BE2C (cell line): ENCODE measurements at regions not wholly inside any gene's neighbourhood (a gene's known extent, or its start where the extent isn't known, plus 50 kb on each side); places are given as distances from the start of the nearest gene placed in this dataset.

Experiments
- DNase-seq: peaks from one replicate; pipeline ENCODE4 v3.0.0-alpha.2; 2020
- H3K27me3 ChIP-seq: fragments of 250-450 bp; sonication (Bioruptor Pico); 2 replicates; pipeline ENCODE4 v1.5.1; 2020; ENCODE audit warnings: mild to moderate bottlenecking
- H3K36me3 ChIP-seq: fragments of 250-450 bp; sonication (Bioruptor Pico); 2 replicates; pipeline ENCODE4 v1.5.1; 2020; ENCODE audit warnings: mild to moderate bottlenecking
- H3K4me1 ChIP-seq: fragments of 250-450 bp; sonication (Bioruptor Pico); 2 replicates; pipeline ENCODE4 v1.5.1; 2020
- H3K4me3 ChIP-seq: 2 replicates; pipeline ENCODE4 v1.5.1; 2011; ENCODE audit warnings: low read depth, low read length
- H3K9me3 ChIP-seq: fragments of 250-450 bp; sonication (Bioruptor Pico); 2 replicates; pipeline ENCODE4 v1.5.1; 2020
- TF ChIP-seq, protein P1 (sequence below): IDR thresholded peaks from 2 replicates; pipeline ENCODE4 v1.5.1; 2012; ENCODE audit warnings: mild to moderate bottlenecking, low read depth, low read length

DNA sequence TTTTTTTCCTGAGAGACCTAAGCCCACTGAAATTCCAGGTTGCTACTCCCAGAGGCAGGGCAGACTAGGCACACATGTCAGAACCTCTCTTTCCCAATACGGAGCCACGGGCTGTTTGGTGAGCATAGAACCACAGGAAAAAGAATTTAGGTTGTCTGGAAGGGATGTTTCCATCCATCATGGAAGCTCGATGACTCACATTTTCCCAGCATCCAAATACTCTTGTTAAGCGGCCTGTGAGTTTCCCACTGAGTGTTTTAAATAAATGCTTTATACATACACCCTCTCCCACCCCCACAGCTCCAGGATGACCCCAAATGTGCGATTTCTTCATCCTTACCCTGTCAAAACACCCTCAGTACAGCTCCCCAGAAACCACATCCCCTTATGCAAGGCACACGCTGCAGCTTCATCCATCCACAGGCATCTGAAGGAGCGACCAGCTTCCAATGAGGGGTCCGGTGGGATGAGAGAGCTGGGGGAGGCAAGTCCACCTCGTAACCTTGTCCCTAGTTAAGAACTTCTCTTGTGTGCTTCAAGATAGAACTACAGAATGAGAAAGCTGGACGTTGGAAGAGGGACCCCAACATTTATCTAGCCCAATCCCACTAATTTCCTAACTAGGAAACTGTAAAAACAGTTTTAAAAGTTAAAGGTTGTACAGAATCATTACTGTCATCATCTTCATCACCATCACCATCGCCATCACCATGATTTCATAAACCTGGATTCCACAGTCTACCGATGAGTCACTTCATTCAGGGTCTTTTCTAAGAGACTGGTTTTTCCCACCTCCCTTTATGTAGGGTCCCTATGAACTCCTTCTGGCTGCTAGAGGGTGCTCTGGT lies 63.5 kb upstream of the FZD7 start:
- Histone ChIP-seq H3K4me3 (no peak overlapping the region), H3K27me3 (no peaks in the 10 kb centered on the region), H3K36me3 (no peaks in the 10 kb centered on the region), H3K9me3 (no peaks in the 10 kb centered on the region), H3K4me1 (peaks cover 16% of the 10 kb centered on the region)
- no peak for DNase-seq
- TF ChIP-seq, protein P1, sequence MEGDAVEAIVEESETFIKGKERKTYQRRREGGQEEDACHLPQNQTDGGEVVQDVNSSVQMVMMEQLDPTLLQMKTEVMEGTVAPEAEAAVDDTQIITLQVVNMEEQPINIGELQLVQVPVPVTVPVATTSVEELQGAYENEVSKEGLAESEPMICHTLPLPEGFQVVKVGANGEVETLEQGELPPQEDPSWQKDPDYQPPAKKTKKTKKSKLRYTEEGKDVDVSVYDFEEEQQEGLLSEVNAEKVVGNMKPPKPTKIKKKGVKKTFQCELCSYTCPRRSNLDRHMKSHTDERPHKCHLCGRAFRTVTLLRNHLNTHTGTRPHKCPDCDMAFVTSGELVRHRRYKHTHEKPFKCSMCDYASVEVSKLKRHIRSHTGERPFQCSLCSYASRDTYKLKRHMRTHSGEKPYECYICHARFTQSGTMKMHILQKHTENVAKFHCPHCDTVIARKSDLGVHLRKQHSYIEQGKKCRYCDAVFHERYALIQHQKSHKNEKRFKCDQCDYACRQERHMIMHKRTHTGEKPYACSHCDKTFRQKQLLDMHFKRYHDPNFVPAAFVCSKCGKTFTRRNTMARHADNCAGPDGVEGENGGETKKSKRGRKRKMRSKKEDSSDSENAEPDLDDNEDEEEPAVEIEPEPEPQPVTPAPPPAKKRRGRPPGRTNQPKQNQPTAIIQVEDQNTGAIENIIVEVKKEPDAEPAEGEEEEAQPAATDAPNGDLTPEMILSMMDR, result no peak

DNA sequence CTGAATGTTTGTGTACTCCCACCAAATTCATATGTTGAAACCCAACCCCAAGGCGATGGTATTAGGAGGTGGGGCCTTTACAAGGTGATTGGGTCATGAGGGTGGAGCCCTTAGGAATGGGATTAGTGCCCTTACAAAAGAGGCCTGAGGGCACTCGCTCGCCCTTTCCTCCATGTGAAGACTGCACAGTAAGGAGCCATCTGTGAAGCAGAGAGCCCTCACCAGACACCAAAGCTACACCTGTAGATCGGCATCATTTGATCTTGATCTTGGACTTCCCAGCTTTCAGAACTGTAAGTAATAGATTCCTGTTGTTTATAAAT lies 62.9 kb upstream of the FZD7 start:
- H3K4me3 ChIP-seq, result no peak overlapping the region

DNA sequence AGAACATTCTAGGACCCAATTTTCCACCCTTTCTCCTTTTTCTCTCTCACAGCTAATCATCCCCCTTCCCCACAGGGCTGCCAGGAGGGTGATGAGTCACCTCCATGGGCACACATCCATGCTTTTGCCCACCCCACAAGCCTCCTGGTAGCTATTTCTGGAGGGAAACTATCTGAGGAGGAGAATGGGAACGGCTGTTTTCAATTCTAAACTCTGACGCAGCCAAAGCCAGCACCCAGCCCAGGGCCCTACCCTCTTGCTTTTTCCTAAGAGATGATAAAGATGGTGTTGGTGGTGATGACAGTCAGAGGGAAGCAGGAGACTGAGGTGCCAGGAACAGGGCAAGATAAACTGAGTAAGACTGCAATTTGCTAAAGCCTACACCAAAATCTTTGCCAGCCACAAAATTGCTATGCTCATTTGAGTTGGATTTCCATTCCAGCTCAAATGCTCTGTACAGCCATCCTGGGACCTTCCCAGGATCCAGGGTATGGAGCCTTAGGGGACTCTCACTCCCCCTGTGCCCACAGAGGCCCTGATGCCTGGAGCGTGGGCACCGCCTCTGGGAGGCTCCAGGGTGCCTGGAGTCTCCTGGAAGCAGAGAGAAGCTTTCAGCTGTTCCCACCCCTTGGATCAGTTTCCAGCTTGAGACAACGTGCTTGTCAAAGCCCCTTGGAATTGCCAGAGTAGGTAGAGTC lies 62.0 kb upstream of the FZD7 start:
- Histone ChIP-seq H3K36me3 (no peaks in the 10 kb centered on the region), H3K9me3 (no peaks in the 10 kb centered on the region), H3K27me3 (no peaks in the 10 kb centered on the region), H3K4me3 (no peak overlapping the region), H3K4me1 (peaks cover 16% of the 10 kb centered on the region)
- DNase-seq, result no peak
- TF ChIP-seq, protein P1, result no peak

More for the DNA sequence above, 62.9 kb upstream of the FZD7 start:
- Histone ChIP-seq H3K4me1 (peaks cover 16% of the 10 kb centered on the region), H3K36me3 (no peaks in the 10 kb centered on the region), H3K27me3 (no peaks in the 10 kb centered on the region), H3K9me3 (no peaks in the 10 kb centered on the region)
- TF ChIP-seq, protein P1, result no peak
- DNase-seq, result no peak

DNA sequence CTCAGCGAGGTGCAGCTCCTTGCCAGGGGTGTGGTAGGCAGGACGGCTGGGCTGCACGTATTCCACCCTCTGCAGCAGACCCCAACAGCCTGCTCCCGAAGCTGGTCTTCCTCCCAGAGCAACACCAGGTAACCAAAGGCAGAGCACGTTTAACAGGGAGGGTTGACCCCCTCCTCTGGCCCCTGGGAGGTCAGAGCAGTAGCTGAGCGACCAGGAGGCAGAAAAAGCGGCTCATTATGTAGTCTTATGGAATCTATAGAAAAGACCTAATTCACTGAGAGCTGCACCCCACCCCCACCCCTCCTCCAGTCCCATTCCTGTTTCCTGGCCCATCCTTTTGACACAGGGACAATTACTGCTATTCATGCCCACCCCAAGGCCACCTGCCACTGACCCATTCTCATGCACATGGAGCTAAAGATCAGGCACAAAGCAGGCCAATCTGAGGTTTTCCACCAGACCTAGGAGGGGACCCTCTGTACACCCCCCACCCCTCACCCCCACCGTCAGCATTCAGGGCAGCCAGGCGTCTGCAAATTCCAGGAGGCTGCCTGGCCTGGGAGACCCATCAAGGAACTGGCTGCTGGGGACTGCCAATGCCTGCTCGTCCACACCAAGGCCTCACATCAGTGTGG lies 60.9 kb upstream of the FZD7 start:
- Histone ChIP-seq H3K36me3 (no peaks in the 10 kb centered on the region), H3K4me3 (no peak overlapping the region), H3K27me3 (no peaks in the 10 kb centered on the region), H3K9me3 (no peaks in the 10 kb centered on the region), H3K4me1 (peaks cover 10% of the 10 kb centered on the region)
- TF ChIP-seq, protein P1, result no peak
- DNase-seq, result no peak

DNA sequence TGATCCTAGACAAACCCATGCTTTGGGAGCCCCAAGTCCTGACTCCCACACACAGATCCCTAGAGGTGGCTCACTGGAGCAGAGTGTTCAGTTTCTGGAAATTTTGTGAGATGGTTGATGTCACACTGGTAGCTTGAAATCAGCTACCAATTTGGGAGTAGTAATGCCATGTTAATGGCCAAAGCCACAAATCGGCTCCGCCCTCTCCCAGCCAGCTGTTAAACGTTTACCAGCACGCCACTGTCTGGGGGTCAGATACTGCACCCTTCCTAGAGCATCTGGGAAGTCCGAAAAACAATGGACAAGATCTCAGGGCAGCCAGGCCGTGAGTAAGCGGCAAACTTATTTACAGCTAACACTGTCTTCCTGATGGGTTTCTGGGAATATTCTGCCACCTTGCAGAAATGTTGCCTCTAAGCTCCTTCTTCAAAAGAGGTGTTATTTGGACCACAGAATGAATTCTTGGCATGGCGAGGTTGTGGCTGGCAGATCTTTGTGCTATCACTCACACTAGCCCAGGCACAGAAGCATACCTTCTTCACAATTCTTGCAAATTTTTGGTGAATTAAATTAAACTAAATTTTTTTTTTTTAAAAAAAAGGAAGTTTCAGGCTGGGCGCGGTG lies 60.2 kb upstream of the FZD7 start:
- DNase-seq, result no peak
- Histone ChIP-seq H3K9me3 (no peaks in the 10 kb centered on the region), H3K27me3 (no peaks in the 10 kb centered on the region), H3K4me3 (no peak overlapping the region), H3K4me1 (peaks cover 9% of the 10 kb centered on the region), H3K36me3 (no peaks in the 10 kb centered on the region)
- TF ChIP-seq, protein P1, result no peak
